Smooth muscle cell (in vitro differentiated cells): ENCODE measurements at regions not wholly inside any gene's neighbourhood (a gene's known extent, or its start where the extent isn't known, plus 50 kb on each side); places are given as distances from the start of the nearest gene placed in this dataset.

Experiments used
- DNase-seq: peaks from one replicate; lab custom pipeline; 2025; ENCODE audit not compliant: unreplicated experiment; lab: John Stamatoyannopoulos, UW
- H2AFZ ChIP-seq: fragments of 200-600 bp; sonication (generic); 2 replicates; pipeline ENCODE4 v1.6.0; 2016; ENCODE audit warnings: antibody characterized with exemption, low read depth, mild to moderate bottlenecking
- H3F3A ChIP-seq: fragments of 200-600 bp; sonication (generic); 2 replicates; pipeline ENCODE4 v1.6.0; 2017; ENCODE audit warnings: antibody characterized with exemption, low read depth
- H3K27ac ChIP-seq: fragments of 200-600 bp; sonication (generic); 2 replicates; pipeline ENCODE4 v1.5.1; 2016; ENCODE audit warnings: low read depth, mild to moderate bottlenecking
- H3K27me3 ChIP-seq: fragments of 200-600 bp; sonication (generic); 2 replicates; pipeline ENCODE4 v1.6.1; 2016; ENCODE audit warnings: low read depth, mild to moderate bottlenecking
- H3K36me3 ChIP-seq: fragments of 200-600 bp; sonication (generic); 2 replicates; pipeline ENCODE4 v1.5.1; 2016; ENCODE audit warnings: low read depth
- H3K4me1 ChIP-seq: fragments of 200-600 bp; sonication (generic); 2 replicates; pipeline ENCODE4 v1.5.1; 2016; ENCODE audit warnings: low read depth
- H3K4me2 ChIP-seq: fragments of 200-600 bp; sonication (generic); 2 replicates; pipeline ENCODE4 v1.6.0; 2016; ENCODE audit warnings: mild to moderate bottlenecking
- H3K4me3 ChIP-seq: fragments of 200-600 bp; sonication (generic); 2 replicates; pipeline ENCODE4 v1.5.1; 2016; ENCODE audit warnings: mild to moderate bottlenecking
- H3K79me2 ChIP-seq: fragments of 200-600 bp; sonication (generic); 2 replicates; pipeline ENCODE4 v1.6.0; 2016; ENCODE audit warnings: low read depth, mild to moderate bottlenecking
- H3K9ac ChIP-seq: fragments of 200-600 bp; sonication (generic); 2 replicates; pipeline ENCODE4 v1.6.0; 2016; ENCODE audit warnings: low read depth
- H3K9me3 ChIP-seq: fragments of 200-600 bp; sonication (generic); replicated peaks from 2 replicates; pipeline ENCODE4 v1.5.1; 2016; ENCODE audit warnings: low read depth
- H4K20me1 ChIP-seq: fragments of 200-600 bp; sonication (generic); 2 replicates; pipeline ENCODE4 v1.6.0; 2016; ENCODE audit warnings: low read depth
- CTCF ChIP-seq: fragments of 200-600 bp; sonication (generic); IDR thresholded peaks from 2 replicates; pipeline ENCODE4 v1.5.1; 2017; ENCODE audit warnings: borderline replicate concordance, mild to moderate bottlenecking, antibody characterized with exemption; ENCODE audit not compliant: insufficient read depth, poor library complexity, severe bottlenecking
- WGBS: methylation state at CpG from one replicate; pipeline ENCODE4 v1.1.7; 2016; ENCODE audit warnings: low lambda C conversion rate; 5-methylcytosine and 5-hydroxymethylcytosine counted together

GRCh38 chr4:124790471-124790870 is 77.9 kb upstream of the ANKRD50 start:
- Histone ChIP-seq H3K4me1 (no peaks in the 10 kb centered on the region), H3K36me3 (no peaks in the 10 kb centered on the region), H2AFZ (peak overlapping the region; percentile 14), H3K4me2 (no peak overlapping the region), H3K9ac (no peak overlapping the region), H4K20me1 (no peaks in the 10 kb centered on the region), H3K79me2 (no peaks in the 10 kb centered on the region), H3F3A (no peaks in the 10 kb centered on the region), H3K4me3 (no peak overlapping the region), H3K9me3 (no peaks in the 10 kb centered on the region), H3K27me3 (no peaks in the 10 kb centered on the region), H3K27ac (no peak overlapping the region)
- no peak for DNase-seq
- no peak for TF ChIP-seq CTCF

- H3K27ac ChIP-seq, result no peak overlapping the region
- no peaks in the 10 kb centered on the region for H3K36me3 ChIP-seq
- WGBS, result 85% methylated on average over 2 of the region's 2 CpGs
- no peaks in the 10 kb centered on the region for H4K20me1 ChIP-seq
- TF ChIP-seq CTCF, result no peak
- no peak for DNase-seq
- no peaks in the 10 kb centered on the region for H3K9me3 ChIP-seq
- no peak overlapping the region for H3K4me3 ChIP-seq
- H3F3A ChIP-seq, result no peaks in the 10 kb centered on the region
- no peaks in the 10 kb centered on the region for H3K79me2 ChIP-seq
- H3K4me2 ChIP-seq, result no peak overlapping the region
- no peaks in the 10 kb centered on the region for H3K4me1 ChIP-seq
- H2AFZ ChIP-seq, result no peak overlapping the region
- H3K27me3 ChIP-seq, result no peaks in the 10 kb centered on the region
- no peak overlapping the region for H3K9ac ChIP-seq
Observed at GRCh38 chr4:124786634-124787033, 74.1 kb upstream of the ANKRD50 start.

GRCh38 chr4:124785645-124786044 is 73.1 kb upstream of the ANKRD50 start:
- no peak overlapping the region for H3K27ac ChIP-seq
- no peaks in the 10 kb centered on the region for H3K4me1 ChIP-seq
- peak; percentile 18 for TF ChIP-seq CTCF
- no peak overlapping the region for H3K9ac ChIP-seq
- no peaks in the 10 kb centered on the region for H3K79me2 ChIP-seq
- H2AFZ ChIP-seq, result no peak overlapping the region
- H3F3A ChIP-seq, result no peaks in the 10 kb centered on the region
- H4K20me1 ChIP-seq, result no peaks in the 10 kb centered on the region
- H3K36me3 ChIP-seq, result no peaks in the 10 kb centered on the region
- H3K4me3 ChIP-seq, result no peak overlapping the region
- H3K9me3 ChIP-seq, result no peaks in the 10 kb centered on the region
- DNase-seq, result no peak
- 85% methylated on average over 1 of the region's 1 CpG for WGBS
- H3K4me2 ChIP-seq, result no peak overlapping the region
- H3K27me3 ChIP-seq, result no peaks in the 10 kb centered on the region

GRCh38 chr4:124783847-124784246 is 71.3 kb upstream of the ANKRD50 start:
- no peaks in the 10 kb centered on the region for H3F3A ChIP-seq
- H4K20me1 ChIP-seq, result no peaks in the 10 kb centered on the region
- H3K27ac ChIP-seq, result no peak overlapping the region
- no peaks in the 10 kb centered on the region for H3K36me3 ChIP-seq
- H3K27me3 ChIP-seq, result no peaks in the 10 kb centered on the region
- DNase-seq, result no peak
- no peak for TF ChIP-seq CTCF
- no peak overlapping the region for H2AFZ ChIP-seq
- H3K4me1 ChIP-seq, result no peaks in the 10 kb centered on the region
- H3K4me2 ChIP-seq, result no peak overlapping the region
- no peaks in the 10 kb centered on the region for H3K79me2 ChIP-seq
- no peak overlapping the region for H3K4me3 ChIP-seq
- H3K9me3 ChIP-seq, result no peaks in the 10 kb centered on the region
- H3K9ac ChIP-seq, result no peak overlapping the region
